GM12872 (cell line): ENCODE measurements at regions not wholly inside any gene's neighbourhood (a gene's known extent, or its start where the extent isn't known, plus 50 kb on each side); places are given as distances from the start of the nearest gene placed in this dataset.

Experiments
- TF ChIP-seq, protein P1 (sequence below): IDR thresholded peaks from 3 replicates; pipeline ENCODE4 v1.5.1; 2011; ENCODE audit warnings: low read depth, mild to moderate bottlenecking, low read length, moderate library complexity; ENCODE audit not compliant: insufficient read depth

DNA sequence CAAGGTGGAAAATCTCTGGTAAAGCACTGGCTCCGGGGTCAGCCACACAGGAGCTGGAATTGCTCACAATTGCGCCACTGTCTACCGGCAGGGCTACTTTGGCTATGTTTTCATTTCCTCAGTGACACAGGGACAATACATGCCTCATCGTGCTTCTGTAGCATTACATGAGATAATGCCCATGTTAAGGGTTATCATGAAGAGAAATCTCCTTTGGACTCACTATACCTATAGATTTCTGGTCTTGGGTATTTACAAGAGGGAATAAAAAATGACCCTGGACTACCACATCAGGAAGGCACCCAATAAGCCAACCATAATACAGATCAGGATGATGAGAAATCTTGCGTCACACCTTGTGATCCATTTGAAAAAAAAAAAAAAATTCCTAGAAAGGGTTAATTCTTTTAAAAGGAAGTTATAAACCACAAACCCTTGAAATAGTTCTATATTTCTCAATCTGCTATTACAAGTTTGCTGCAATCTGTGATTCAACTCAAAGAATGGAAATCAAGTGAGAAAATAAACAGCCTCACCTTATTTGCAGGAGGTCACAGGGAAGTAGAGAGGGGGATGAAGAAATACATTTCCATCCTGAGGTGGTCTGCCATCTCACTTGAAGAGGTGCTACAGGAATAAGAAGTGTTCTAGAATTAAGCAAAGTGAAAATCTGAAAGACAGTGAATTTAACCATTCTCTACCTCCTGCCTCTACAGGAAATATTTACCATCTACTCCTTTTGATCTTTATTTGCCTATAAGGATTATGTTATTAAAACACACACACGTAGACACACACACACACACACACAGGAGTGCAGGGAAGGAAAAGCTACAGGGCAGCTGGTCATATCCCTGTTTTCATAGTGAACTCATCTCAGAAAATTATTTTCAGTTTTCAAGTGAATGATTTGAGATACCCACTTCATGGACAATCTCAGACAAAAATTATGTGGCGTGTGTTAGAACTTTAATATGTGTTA, 231.3 kb upstream of the CELF2 start:
- TF ChIP-seq, protein P1, sequence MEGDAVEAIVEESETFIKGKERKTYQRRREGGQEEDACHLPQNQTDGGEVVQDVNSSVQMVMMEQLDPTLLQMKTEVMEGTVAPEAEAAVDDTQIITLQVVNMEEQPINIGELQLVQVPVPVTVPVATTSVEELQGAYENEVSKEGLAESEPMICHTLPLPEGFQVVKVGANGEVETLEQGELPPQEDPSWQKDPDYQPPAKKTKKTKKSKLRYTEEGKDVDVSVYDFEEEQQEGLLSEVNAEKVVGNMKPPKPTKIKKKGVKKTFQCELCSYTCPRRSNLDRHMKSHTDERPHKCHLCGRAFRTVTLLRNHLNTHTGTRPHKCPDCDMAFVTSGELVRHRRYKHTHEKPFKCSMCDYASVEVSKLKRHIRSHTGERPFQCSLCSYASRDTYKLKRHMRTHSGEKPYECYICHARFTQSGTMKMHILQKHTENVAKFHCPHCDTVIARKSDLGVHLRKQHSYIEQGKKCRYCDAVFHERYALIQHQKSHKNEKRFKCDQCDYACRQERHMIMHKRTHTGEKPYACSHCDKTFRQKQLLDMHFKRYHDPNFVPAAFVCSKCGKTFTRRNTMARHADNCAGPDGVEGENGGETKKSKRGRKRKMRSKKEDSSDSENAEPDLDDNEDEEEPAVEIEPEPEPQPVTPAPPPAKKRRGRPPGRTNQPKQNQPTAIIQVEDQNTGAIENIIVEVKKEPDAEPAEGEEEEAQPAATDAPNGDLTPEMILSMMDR: no peak

DNA sequence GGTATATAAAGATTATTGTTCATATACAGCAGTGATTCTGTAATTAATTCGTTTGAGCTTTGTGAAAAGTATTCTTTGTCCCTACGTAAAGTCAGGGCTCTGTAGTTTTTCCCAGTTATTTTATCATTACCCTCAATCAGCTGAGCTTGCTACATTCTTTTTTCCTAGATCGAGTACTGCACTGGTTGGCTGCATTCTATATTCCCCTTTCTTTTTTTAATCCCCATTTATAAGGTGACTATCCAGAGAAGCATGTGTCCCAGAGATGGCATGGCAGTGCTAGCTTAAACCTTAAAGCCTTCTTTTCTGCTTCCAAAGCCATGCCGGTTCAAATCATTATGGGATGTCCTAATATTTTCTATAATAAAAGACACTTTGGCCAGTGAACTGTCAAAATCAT, 230.1 kb upstream of the CELF2 start:
- TF ChIP-seq, protein P1: no peak

DNA sequence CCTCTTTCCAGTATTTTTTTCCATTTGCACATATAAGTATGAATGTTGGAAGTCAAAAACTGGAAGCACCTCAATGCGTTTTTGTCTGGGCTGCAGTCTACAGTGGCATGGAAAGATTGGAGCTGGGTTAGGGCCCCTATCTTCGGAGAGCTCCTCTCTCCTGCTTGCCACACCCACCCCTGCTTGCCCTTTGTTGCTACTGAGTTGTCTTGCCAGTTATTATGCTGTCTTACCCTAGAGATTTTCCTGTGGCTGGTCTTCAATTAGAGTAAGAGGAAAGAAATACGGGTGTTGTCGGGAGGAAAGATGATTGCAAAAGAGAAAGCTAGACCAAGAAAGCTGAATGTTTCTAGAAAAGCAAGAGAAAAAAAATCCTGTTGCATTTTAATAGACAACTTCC, 228.9 kb upstream of the CELF2 start:
- TF ChIP-seq, protein P1: no peak

DNA sequence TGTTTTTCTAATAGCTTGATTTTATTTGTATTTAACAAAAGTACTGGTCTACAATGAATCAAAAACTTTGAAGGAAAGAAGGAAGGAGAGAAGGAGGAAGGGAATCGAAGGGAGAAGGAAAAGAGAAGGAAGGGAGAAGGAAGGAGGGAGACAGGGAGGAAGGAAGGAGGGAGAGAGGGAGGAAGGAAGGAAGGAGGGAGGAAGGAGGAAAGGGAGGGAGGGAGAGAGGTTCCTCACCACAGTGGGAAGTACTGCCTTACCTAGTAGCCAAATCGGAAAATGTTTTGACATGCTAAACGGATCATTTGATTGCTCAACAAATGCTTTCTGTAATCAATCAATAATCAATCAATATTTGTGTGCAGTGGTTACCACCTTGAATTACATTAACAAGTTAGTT, 225.8 kb upstream of the CELF2 start:
- TF ChIP-seq, protein P1: no peak

DNA sequence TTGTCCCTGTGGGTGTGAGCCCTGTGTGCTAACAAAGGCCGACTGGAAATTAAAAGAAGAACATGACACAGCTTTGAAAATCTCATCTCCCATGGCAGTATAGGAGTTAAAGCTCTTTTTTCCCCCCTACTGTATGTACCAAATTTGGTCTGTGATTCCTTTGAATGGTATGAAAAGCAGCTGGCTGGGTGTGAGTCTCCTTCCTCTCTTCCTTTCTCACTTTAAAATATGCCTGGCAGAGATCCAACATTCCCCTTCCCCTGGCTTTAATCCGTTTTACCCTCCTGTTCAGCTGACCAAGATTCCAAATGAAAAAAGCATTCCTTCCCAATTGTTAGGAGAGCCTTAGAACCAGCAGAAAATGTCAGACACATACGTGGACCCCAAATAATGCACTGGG, 225.0 kb upstream of the CELF2 start:
- TF ChIP-seq, protein P1: no peak

DNA sequence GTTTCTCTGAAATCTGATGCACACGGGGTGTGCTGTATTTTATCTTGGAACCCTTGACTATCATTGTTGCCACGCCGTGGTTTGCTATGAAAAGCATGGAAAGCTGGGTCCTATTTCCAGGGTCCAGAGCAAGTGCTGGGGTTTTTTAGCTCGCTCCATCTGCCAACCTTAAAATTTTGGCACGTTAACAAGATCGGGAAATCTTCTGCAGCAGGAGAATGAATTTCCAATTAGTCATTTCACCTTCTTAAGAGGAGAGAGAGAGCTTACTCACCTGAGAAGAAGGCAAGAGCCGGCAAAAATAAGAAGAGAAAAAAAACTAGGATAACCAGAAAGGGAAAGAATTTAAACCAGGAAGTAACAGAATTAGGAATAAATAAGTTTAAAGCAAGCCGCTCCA, 223.6 kb upstream of the CELF2 start:
- TF ChIP-seq, protein P1: no peak

DNA sequence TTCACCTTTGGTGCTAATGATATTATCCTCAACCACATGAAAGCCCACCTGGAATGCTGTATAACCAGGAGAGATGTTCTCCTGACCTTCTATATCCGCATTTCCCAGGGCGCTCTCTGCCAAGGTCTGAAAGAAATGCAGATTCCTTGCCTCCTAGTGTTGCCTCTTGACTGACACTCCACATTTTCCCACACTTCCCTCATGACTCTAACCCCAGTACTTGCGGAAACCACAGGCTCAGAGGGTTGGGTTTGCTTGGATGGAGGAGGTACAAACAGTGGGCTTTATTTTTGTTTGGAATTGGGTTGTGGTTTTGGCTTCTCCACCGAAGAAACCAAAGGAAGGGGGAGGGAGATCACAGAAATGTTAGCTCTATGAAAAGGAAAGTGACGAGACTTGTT, 222.9 kb upstream of the CELF2 start:
- TF ChIP-seq, protein P1: no peak
